Activated naive CD4-positive, alpha-beta T cell treated with anti-CD3 and anti-CD28 coated beads, Interleukin-2, amount 10 ng/mL, durations not matched to agents 7 days and 5 days (primary cell): ENCODE measurements at regions not wholly inside any gene's neighbourhood (a gene's known extent, or its start where the extent isn't known, plus 50 kb on each side); places are given as distances from the start of the nearest gene placed in this dataset.

Source experiments
- CTCF ChIA-PET: fragments of 350-600 bp; sonication (Branson Sonifier 250); formaldehyde crosslinking; loops from one replicate; lab custom pipeline; 2021; ENCODE audit warnings: antibody characterized with exemption; lab: Charles Lee
- DNase-seq: peaks from one replicate; pipeline ENCODE4 v3.0.0-alpha.2; 2020
- H3K27ac Mint-ChIP-seq: one replicate; pipeline ENCODE4 v1.8.0; 2021; ENCODE audit warnings: mild to moderate bottlenecking, moderate library complexity, mixed read lengths
- H3K27me3 Mint-ChIP-seq: one replicate; pipeline ENCODE4 v1.8.0; 2021; ENCODE audit warnings: mild to moderate bottlenecking, mixed read lengths
- H3K36me3 Mint-ChIP-seq: one replicate; pipeline ENCODE4 v1.8.0; 2021; ENCODE audit warnings: mixed read lengths
- H3K4me1 Mint-ChIP-seq: one replicate; pipeline ENCODE4 v1.8.0; 2021; ENCODE audit warnings: mixed read lengths
- H3K4me3 Mint-ChIP-seq: one replicate; pipeline ENCODE4 v1.8.0; 2021; ENCODE audit warnings: mild to moderate bottlenecking, moderate library complexity, mixed read lengths
- H3K9me3 Mint-ChIP-seq: one replicate; pipeline ENCODE4 v1.8.0; 2021; ENCODE audit warnings: mixed read lengths

GRCh38 chr4:123507376-123507775, 110.8 kb downstream of the SPRY1 start:
- no peak overlapping the region for H3K27ac Mint-ChIP-seq
- no peak for DNase-seq
- CTCF ChIA-PET = no interaction called here
- H3K9me3 Mint-ChIP-seq = peaks cover 1% of the 10 kb centered on the region
- no peak overlapping the region for H3K4me3 Mint-ChIP-seq
- H3K36me3 Mint-ChIP-seq = no peaks in the 10 kb centered on the region
- H3K4me1 Mint-ChIP-seq = peaks cover 8% of the 10 kb centered on the region
- peaks cover 39% of the 10 kb centered on the region for H3K27me3 Mint-ChIP-seq

DNA sequence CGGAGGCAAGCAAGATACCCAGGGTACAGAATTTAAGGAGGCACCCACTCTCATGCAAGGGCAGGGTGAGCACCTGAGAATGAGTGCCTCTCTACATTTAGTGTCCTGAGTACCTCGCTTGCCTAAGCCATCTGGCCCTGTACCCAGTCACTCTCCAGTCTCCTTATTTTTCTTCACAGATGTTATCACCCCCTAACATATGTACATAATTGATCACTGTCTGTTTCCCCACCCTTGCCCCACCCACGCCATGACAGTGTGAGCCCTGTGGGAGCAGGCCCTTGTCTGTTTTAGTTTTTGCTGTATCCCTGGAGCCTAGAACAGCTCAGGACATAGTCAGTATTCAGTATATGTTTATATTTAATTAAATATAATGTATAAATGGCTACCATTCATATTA, 113.6 kb downstream of the SPRY1 start:
- Mint-ChIP-seq H3K27me3 (peaks cover 29% of the 10 kb centered on the region), H3K36me3 (no peaks in the 10 kb centered on the region), H3K4me3 (no peak overlapping the region), H3K9me3 (peaks cover 1% of the 10 kb centered on the region), H3K4me1 (peaks cover 4% of the 10 kb centered on the region), H3K27ac (no peak overlapping the region)
- DNase-seq = no peak
- CTCF ChIA-PET = interaction anchor here (1.7 kb wide), 1 partner anchor 10 kb away, joined by 3 read pairs; no protein-coding TSS in a partner anchor

DNA sequence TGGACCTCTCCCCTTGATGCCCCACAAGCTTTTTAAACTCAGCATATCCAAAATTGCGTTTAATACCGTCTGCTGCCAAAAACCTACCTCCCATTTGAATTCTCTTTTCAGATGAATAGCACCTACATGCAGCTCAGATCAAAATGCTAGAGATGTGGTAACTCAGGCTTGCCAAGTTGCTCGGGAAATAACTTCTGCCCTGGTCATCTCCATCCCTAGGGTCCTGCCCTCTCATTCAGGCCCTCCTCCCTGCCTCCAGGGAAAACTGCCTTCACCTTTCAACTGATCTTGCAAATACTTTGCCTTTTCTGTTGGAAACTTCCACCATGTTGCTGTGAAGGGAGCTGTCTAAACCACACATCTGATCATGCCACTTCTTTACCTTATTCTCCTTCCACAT, 114.1 kb downstream of the SPRY1 start:
- no peak overlapping the region for H3K4me3 Mint-ChIP-seq
- H3K9me3 Mint-ChIP-seq = peaks cover 1% of the 10 kb centered on the region
- no peak for DNase-seq
- H3K36me3 Mint-ChIP-seq = no peaks in the 10 kb centered on the region
- H3K4me1 Mint-ChIP-seq = peaks cover 2% of the 10 kb centered on the region
- CTCF ChIA-PET = interaction anchor here (1.7 kb wide), 1 partner anchor 10 kb away, joined by 3 read pairs; no protein-coding TSS in a partner anchor
- no peak overlapping the region for H3K27ac Mint-ChIP-seq
- peaks cover 27% of the 10 kb centered on the region for H3K27me3 Mint-ChIP-seq

- Mint-ChIP-seq H3K27ac (no peak overlapping the region), H3K36me3 (no peaks in the 10 kb centered on the region), H3K9me3 (no peaks in the 10 kb centered on the region), H3K4me1 (no peaks in the 10 kb centered on the region), H3K27me3 (peaks cover 7% of the 10 kb centered on the region), H3K4me3 (no peak overlapping the region)
- CTCF ChIA-PET = interaction anchor here (0.7 kb wide), 1 partner anchor 109 kb away, joined by 3 read pairs; no protein-coding TSS in a partner anchor
- DNase-seq = no peak
Measured at GRCh38 chr4:123516576-123516975, 120.0 kb downstream of the SPRY1 start.

GRCh38 chr4:123517176-123517575, 120.6 kb downstream of the SPRY1 start:
- Mint-ChIP-seq H3K9me3 (no peaks in the 10 kb centered on the region), H3K27ac (no peak overlapping the region), H3K36me3 (no peaks in the 10 kb centered on the region), H3K27me3 (peaks cover 7% of the 10 kb centered on the region), H3K4me3 (no peak overlapping the region), H3K4me1 (no peaks in the 10 kb centered on the region)
- no peak for DNase-seq
- CTCF ChIA-PET = no interaction called here

- no peaks in the 10 kb centered on the region for H3K36me3 Mint-ChIP-seq
- CTCF ChIA-PET = no interaction called here
- H3K4me3 Mint-ChIP-seq = no peak overlapping the region
- H3K27ac Mint-ChIP-seq = no peak overlapping the region
- no peaks in the 10 kb centered on the region for H3K9me3 Mint-ChIP-seq
- H3K27me3 Mint-ChIP-seq = peaks cover 7% of the 10 kb centered on the region
- H3K4me1 Mint-ChIP-seq = no peaks in the 10 kb centered on the region
- no peak for DNase-seq
Measured at GRCh38 chr4:123517971-123518370, 121.4 kb downstream of the SPRY1 start.

DNA sequence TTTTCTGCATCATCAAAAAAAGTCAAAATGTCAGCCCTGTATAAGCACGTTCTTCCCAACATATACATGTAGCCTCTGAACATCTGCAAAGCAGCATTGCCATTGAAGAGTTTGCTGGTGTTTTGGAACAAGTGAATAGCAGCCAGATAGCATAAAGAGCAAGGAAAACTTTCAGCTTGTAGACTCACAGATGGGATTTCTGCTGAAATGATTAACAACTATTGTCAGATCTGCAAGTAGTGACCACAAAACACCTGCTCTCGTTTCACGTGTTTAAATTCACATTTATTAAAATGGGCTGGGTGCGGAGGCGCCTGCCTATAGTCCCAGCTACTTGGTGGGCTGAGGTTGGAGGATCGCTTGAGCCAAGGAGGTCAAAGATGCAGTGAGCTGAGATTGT, 123.7 kb downstream of the SPRY1 start:
- H3K9me3 Mint-ChIP-seq = no peaks in the 10 kb centered on the region
- no peaks in the 10 kb centered on the region for H3K36me3 Mint-ChIP-seq
- no peak for DNase-seq
- peaks cover 2% of the 10 kb centered on the region for H3K27me3 Mint-ChIP-seq
- H3K4me3 Mint-ChIP-seq = no peak overlapping the region
- no peak overlapping the region for H3K27ac Mint-ChIP-seq
- H3K4me1 Mint-ChIP-seq = no peaks in the 10 kb centered on the region
- CTCF ChIA-PET = interaction anchor here (1.0 kb wide), 1 partner anchor 10 kb away, joined by 3 read pairs; no protein-coding TSS in a partner anchor

- H3K4me1 Mint-ChIP-seq = no peaks in the 10 kb centered on the region
- no peaks in the 10 kb centered on the region for H3K9me3 Mint-ChIP-seq
- no peak for DNase-seq
- CTCF ChIA-PET = no interaction called here
- no peak overlapping the region for H3K27ac Mint-ChIP-seq
- H3K36me3 Mint-ChIP-seq = no peaks in the 10 kb centered on the region
- H3K27me3 Mint-ChIP-seq = no peaks in the 10 kb centered on the region
- H3K4me3 Mint-ChIP-seq = no peak overlapping the region
Measured at GRCh38 chr4:123522081-123522480, 125.5 kb downstream of the SPRY1 start.

- Mint-ChIP-seq H3K27ac (no peak overlapping the region), H3K4me1 (no peaks in the 10 kb centered on the region), H3K27me3 (no peaks in the 10 kb centered on the region), H3K9me3 (no peaks in the 10 kb centered on the region), H3K36me3 (no peaks in the 10 kb centered on the region), H3K4me3 (no peak overlapping the region)
- DNase-seq = no peak
- CTCF ChIA-PET = no interaction called here
Measured at GRCh38 chr4:123522646-123523045, 126.1 kb downstream of the SPRY1 start.

GRCh38 chr4:123524958-123525628, 128.5 kb downstream of the SPRY1 start:
- Mint-ChIP-seq H3K4me3 (no peak overlapping the region), H3K36me3 (no peaks in the 10 kb centered on the region), H3K27ac (no peak overlapping the region), H3K4me1 (no peaks in the 10 kb centered on the region), H3K27me3 (no peaks in the 10 kb centered on the region), H3K9me3 (no peaks in the 10 kb centered on the region)
- no peak for DNase-seq
- CTCF ChIA-PET = no interaction called here

DNA sequence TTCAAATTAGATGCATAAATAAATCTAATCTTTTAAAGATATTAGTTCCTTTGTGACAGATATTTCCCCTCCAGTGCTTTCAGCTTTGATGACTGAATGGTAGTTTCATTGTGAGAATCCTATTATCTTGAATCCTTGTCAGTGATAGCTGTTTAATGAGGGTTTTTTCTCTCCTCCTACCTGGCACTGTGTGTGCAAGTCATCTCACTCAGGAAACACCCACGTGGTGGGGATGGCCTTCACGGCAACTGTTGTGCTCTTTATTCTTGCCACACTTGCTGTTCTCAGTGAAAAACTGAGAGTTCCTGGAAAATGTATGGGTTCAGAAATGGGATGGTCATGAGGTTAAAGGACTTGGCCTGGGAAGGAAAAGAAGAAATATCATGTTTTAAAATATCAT, 129.9 kb downstream of the SPRY1 start:
- CTCF ChIA-PET = no interaction called here
- H3K9me3 Mint-ChIP-seq = no peaks in the 10 kb centered on the region
- no peak overlapping the region for H3K27ac Mint-ChIP-seq
- H3K4me1 Mint-ChIP-seq = no peaks in the 10 kb centered on the region
- H3K36me3 Mint-ChIP-seq = no peaks in the 10 kb centered on the region
- H3K4me3 Mint-ChIP-seq = no peak overlapping the region
- DNase-seq = no peak
- no peaks in the 10 kb centered on the region for H3K27me3 Mint-ChIP-seq

DNA sequence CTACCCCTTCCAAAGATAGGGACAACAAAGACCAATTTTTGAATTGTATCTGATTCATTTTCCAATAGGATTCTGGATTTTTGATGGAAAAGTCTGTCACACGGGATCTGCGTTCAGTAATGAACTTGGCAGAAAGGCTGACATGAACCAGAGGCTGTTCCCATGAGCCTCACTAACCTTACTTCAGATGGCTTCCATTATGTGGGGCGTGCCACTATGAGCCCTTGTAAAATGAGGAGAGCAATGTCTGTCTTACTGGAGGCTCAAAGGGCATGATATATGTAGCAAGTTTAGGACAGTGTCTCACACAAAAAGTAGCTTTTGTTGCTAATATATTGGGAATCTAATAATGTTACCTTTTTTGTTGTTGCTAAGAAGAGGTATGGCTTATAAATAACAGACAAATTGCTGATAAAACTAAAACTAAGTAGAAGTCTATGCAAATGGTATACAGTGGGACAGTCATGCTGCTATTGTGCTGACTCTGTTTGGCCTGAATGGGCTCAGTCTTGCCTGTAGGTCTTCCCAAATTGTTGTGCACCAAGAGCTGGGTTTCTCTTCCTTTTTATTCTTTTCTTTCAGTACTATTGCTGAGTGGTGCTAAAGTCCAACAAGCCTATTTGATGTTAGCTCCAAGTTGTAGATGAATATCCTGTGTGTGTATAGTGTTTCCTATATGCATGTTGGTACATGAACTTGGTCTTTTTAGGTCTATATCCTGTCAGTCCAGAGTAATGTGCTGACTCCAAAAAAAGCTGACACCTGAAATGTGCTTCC, 132.1 kb downstream of the SPRY1 start:
- DNase-seq = no peak
- CTCF ChIA-PET = no interaction called here
- Mint-ChIP-seq H3K4me1 (no peaks in the 10 kb centered on the region), H3K4me3 (no peak overlapping the region), H3K27me3 (no peaks in the 10 kb centered on the region), H3K9me3 (no peaks in the 10 kb centered on the region), H3K36me3 (no peaks in the 10 kb centered on the region), H3K27ac (no peak overlapping the region)

- no peaks in the 10 kb centered on the region for H3K27me3 Mint-ChIP-seq
Measured at GRCh38 chr4:123529278-123529568, 132.6 kb downstream of the SPRY1 start.

GRCh38 chr4:123530357-123530756, 133.8 kb downstream of the SPRY1 start:
- DNase-seq = no peak
- Mint-ChIP-seq H3K9me3 (no peaks in the 10 kb centered on the region), H3K4me1 (no peaks in the 10 kb centered on the region), H3K27ac (no peak overlapping the region), H3K4me3 (no peak overlapping the region), H3K36me3 (no peaks in the 10 kb centered on the region), H3K27me3 (no peaks in the 10 kb centered on the region)
- CTCF ChIA-PET = no interaction called here

More at GRCh38 chr4:123529278-123529568, 132.6 kb downstream of the SPRY1 start:
- H3K4me1 Mint-ChIP-seq = no peaks in the 10 kb centered on the region
- H3K4me3 Mint-ChIP-seq = no peak overlapping the region
- no peaks in the 10 kb centered on the region for H3K9me3 Mint-ChIP-seq
- no peak overlapping the region for H3K27ac Mint-ChIP-seq
- no peaks in the 10 kb centered on the region for H3K36me3 Mint-ChIP-seq
- CTCF ChIA-PET = no interaction called here
- no peak for DNase-seq
